ENCODE measurements at regions not wholly inside any gene's neighbourhood (a gene's known extent, or its start where the extent isn't known, plus 50 kb on each side); places are given as distances from the start of the nearest gene placed in this dataset.

GRCh38 chr9:102840335-102840734 lies 154.8 kb upstream of the CYLC2 start:
- no peak for TF ChIP-seq CTCF (IDR thresholded peaks at IDR 0.05; ENCODE audit: insufficient read depth, low read length, missing control alignments)

GRCh38 chr9:102832814-102833213 lies 162.3 kb upstream of the CYLC2 start:
- ChIA-PET CTCF (no interaction called here), POLR2A (no interaction called here)
- H3K4me3 ChIP-seq (ENCODE audit: low read depth, low read length), result no peak overlapping the region
- no peak for DNase-seq (ENCODE audit: low read depth, low spot score)
- no peak for TF ChIP-seq CTCF (IDR thresholded peaks at IDR 0.05; ENCODE audit: insufficient read depth, low read length, missing control alignments)

More at GRCh38 chr9:102840335-102840734, 154.8 kb upstream of the CYLC2 start:
- H3K4me3 ChIP-seq (ENCODE audit: low read depth, low read length), result no peak overlapping the region
- POLR2A ChIA-PET, result no interaction called here
- DNase-seq (ENCODE audit: low read depth, low spot score), result no peak
- CTCF ChIA-PET, result no interaction called here

DNA sequence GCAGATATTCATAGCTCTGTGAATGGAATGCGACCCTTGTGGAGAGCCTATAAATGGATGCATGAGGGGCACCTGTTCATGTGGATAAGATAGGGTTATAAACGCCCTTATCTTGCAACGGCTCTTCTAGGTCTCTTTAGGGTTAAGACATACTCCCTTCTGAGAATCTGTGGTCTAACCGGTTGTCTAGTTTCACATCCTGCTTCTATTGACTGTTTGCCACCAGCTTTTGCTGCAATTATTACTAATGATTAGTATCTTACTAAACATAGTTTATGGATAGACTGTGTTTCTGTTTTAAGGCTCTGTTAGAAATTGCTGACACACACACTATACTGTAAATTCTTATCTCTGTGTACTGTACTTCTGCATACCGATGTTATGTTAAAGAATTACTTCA lies 198.9 kb upstream of the CYLC2 start:
- no peak overlapping the region for H3K4me3 ChIP-seq (ENCODE audit: low read depth, low read length)
- ChIA-PET CTCF (no interaction called here), POLR2A (no interaction called here)
- TF ChIP-seq CTCF (IDR thresholded peaks at IDR 0.05; ENCODE audit: insufficient read depth, low read length, missing control alignments), result no peak
- no peak for DNase-seq (ENCODE audit: low read depth, low spot score)

GRCh38 chr9:102795532-102795931 lies 199.6 kb upstream of the CYLC2 start:
- TF ChIP-seq CTCF (IDR thresholded peaks at IDR 0.05; ENCODE audit: insufficient read depth, low read length, missing control alignments), result no peak
- CTCF ChIA-PET, result no interaction called here
- no peak for DNase-seq (ENCODE audit: low read depth, low spot score)
- POLR2A ChIA-PET, result no interaction called here
- H3K4me3 ChIP-seq (ENCODE audit: low read depth, low read length), result no peak overlapping the region

DNA sequence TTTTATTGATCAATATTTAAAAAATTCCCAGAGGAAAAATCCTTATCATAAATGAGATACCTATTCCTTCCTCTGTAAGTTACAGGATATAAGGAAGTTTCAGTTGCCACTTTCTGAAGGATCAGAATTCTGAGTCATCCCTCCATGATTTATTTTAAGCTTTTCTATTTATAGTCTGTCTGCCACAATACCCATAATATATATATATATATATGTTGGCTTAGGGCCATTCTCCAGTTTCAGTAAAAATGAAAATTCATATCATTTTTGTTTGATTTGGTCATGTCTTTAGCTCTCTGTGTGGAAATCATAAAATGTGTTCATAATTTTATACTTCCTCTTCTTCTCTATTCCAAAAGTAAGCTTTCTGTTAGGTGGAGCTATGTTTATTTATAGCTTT lies 215.8 kb upstream of the CYLC2 start:
- CTCF ChIA-PET, result no interaction called here
- no peak for TF ChIP-seq CTCF (IDR thresholded peaks at IDR 0.05; ENCODE audit: insufficient read depth, low read length, missing control alignments)
- POLR2A ChIA-PET, result no interaction called here
- H3K4me3 ChIP-seq (ENCODE audit: low read depth, low read length), result no peak overlapping the region
- DNase-seq (ENCODE audit: low read depth, low spot score), result no peak

DNA sequence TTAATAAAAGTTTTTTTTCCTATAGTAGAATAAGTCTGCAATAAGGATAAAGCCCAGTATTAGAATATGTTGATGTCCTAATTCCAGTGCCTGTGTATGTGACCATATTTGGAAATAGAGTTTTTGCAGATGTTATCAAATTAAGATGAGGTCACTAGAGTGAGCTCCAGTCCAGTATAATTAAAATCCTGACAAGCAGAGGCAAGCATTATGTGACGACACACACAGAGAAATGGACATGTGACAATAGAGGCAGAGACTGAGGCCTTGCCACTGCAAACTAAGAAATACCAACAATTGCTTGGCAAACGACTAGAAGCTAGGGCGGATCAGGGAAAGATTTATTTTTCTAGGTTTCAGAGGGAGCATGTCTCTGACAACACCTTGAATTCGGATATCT lies 216.4 kb upstream of the CYLC2 start:
- TF ChIP-seq CTCF (IDR thresholded peaks at IDR 0.05; ENCODE audit: insufficient read depth, low read length, missing control alignments), result no peak
- ChIA-PET POLR2A (no interaction called here), CTCF (no interaction called here)
- no peak for DNase-seq (ENCODE audit: low read depth, low spot score)
- H3K4me3 ChIP-seq (ENCODE audit: low read depth, low read length), result no peak overlapping the region

Measured in AG04449 (cell line).